BE2C (cell line): ENCODE measurements at regions not wholly inside any gene's neighbourhood (a gene's known extent, or its start where the extent isn't known, plus 50 kb on each side); places are given as distances from the start of the nearest gene placed in this dataset.
A peak's percentile ranks its signal among the peaks of the same experiment; 100 is the strongest.

Source experiments
- DNase-seq: peaks from one replicate; pipeline ENCODE4 v3.0.0-alpha.2; 2020
- H3K27me3 ChIP-seq: fragments of 250-450 bp; sonication (Bioruptor Pico); 2 replicates; pipeline ENCODE4 v1.5.1; 2020; ENCODE audit warnings: mild to moderate bottlenecking
- H3K36me3 ChIP-seq: fragments of 250-450 bp; sonication (Bioruptor Pico); 2 replicates; pipeline ENCODE4 v1.5.1; 2020; ENCODE audit warnings: mild to moderate bottlenecking
- H3K4me1 ChIP-seq: fragments of 250-450 bp; sonication (Bioruptor Pico); 2 replicates; pipeline ENCODE4 v1.5.1; 2020
- H3K4me3 ChIP-seq: 2 replicates; pipeline ENCODE4 v1.5.1; 2011; ENCODE audit warnings: low read depth, low read length
- H3K9me3 ChIP-seq: fragments of 250-450 bp; sonication (Bioruptor Pico); 2 replicates; pipeline ENCODE4 v1.5.1; 2020
- TF ChIP-seq, protein P1 (sequence below): IDR thresholded peaks from 2 replicates; pipeline ENCODE4 v1.5.1; 2012; ENCODE audit warnings: mild to moderate bottlenecking, low read depth, low read length

- TF ChIP-seq, protein P1, sequence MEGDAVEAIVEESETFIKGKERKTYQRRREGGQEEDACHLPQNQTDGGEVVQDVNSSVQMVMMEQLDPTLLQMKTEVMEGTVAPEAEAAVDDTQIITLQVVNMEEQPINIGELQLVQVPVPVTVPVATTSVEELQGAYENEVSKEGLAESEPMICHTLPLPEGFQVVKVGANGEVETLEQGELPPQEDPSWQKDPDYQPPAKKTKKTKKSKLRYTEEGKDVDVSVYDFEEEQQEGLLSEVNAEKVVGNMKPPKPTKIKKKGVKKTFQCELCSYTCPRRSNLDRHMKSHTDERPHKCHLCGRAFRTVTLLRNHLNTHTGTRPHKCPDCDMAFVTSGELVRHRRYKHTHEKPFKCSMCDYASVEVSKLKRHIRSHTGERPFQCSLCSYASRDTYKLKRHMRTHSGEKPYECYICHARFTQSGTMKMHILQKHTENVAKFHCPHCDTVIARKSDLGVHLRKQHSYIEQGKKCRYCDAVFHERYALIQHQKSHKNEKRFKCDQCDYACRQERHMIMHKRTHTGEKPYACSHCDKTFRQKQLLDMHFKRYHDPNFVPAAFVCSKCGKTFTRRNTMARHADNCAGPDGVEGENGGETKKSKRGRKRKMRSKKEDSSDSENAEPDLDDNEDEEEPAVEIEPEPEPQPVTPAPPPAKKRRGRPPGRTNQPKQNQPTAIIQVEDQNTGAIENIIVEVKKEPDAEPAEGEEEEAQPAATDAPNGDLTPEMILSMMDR, result no peak
- Histone ChIP-seq H3K4me3 (no peak overlapping the region), H3K27me3 (no peaks in the 10 kb centered on the region), H3K4me1 (no peaks in the 10 kb centered on the region), H3K36me3 (no peaks in the 10 kb centered on the region), H3K9me3 (no peaks in the 10 kb centered on the region)
- DNase-seq, result no peak
These were observed 104.0 kb upstream of the LHX1 start for GRCh38 chr17:36833279-36833678.

DNA sequence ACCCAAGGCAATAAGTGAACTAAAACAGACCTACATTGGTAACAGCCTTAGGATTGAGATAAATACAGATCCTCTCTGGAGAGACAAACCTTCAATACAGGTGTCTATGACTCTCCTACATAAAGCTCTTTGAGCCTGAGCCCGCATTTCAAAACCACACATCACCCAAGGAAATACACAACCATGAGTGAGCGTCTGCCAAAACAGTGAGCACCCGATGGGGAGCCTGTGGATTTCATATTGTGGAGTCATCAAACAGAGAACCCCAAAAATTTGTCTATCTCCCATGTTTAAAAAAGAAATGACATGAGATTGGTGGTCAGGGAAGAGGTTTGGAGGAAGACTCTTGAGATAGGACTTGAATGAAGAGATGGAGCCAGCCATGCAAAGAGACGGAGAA lies 102.2 kb upstream of the LHX1 start:
- Histone ChIP-seq H3K4me3 (no peak overlapping the region), H3K36me3 (no peaks in the 10 kb centered on the region), H3K27me3 (no peaks in the 10 kb centered on the region), H3K9me3 (no peaks in the 10 kb centered on the region), H3K4me1 (no peaks in the 10 kb centered on the region)
- DNase-seq, result no peak
- TF ChIP-seq, protein P1, result no peak

GRCh38 chr17:36837195-36837938 lies 99.9 kb upstream of the LHX1 start:
- H3K36me3 ChIP-seq, result no peaks in the 10 kb centered on the region
- TF ChIP-seq, protein P1, result no peak
- no peaks in the 10 kb centered on the region for H3K27me3 ChIP-seq
- H3K9me3 ChIP-seq, result no peaks in the 10 kb centered on the region
- no peak overlapping the region for H3K4me3 ChIP-seq
- DNase-seq, result no peak
- no peaks in the 10 kb centered on the region for H3K4me1 ChIP-seq

DNA sequence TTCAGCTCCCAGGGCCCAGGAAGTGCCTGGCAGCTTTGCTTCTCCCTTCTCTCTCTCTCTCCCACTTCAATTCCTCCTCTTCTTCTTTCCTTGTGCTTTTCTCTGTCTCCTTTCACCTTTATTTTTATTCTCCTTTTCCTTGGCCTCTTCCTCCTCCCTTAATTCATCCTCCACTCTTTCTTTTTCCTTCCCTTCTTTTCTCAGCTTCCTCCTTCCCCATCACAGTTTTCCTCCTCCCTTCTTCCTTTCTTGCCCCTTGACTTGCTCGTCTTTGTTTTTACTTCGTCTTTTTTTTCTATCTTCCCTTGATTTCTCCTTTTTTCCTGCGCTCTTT lies 99.4 kb upstream of the LHX1 start:
- no peak for DNase-seq
- Histone ChIP-seq H3K9me3 (no peaks in the 10 kb centered on the region), H3K4me3 (no peak overlapping the region), H3K27me3 (no peaks in the 10 kb centered on the region), H3K36me3 (no peaks in the 10 kb centered on the region), H3K4me1 (no peaks in the 10 kb centered on the region)
- TF ChIP-seq, protein P1, result peak; percentile 23; the same call in 1 of the 2 replicates

DNA sequence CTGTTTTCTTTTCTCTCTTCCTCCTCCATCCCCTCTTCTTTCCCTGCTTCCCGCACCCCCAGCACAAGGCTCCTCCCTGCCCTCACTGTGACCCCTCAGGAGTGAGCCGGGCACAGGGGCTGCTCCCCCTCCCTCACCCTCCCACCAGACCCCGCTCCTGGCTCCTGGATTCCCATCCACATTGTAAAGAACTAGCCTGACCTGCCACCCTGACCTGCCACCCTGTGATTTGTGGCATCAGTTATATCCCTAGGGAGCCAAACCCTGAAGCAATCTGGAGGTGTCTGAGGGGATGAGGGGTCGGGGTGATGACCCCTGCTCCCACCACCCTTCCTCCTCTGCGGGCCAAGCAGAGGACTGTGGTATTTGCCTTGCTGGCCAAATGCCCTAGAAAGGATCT lies 98.0 kb upstream of the LHX1 start:
- no peaks in the 10 kb centered on the region for H3K27me3 ChIP-seq
- DNase-seq, result no peak
- no peaks in the 10 kb centered on the region for H3K9me3 ChIP-seq
- H3K4me3 ChIP-seq, result no peak overlapping the region
- H3K4me1 ChIP-seq, result no peaks in the 10 kb centered on the region
- no peaks in the 10 kb centered on the region for H3K36me3 ChIP-seq
- TF ChIP-seq, protein P1, result no peak

GRCh38 chr17:36840796-36841195 lies 96.5 kb upstream of the LHX1 start:
- Histone ChIP-seq H3K27me3 (no peaks in the 10 kb centered on the region), H3K4me1 (no peaks in the 10 kb centered on the region), H3K36me3 (no peaks in the 10 kb centered on the region), H3K9me3 (no peaks in the 10 kb centered on the region), H3K4me3 (no peak overlapping the region)
- DNase-seq, result no peak
- TF ChIP-seq, protein P1, result no peak
